Activated T-cell treated with anti-CD3 and anti-CD28 coated beads for 1 hour (primary cell): ENCODE measurements at regions not wholly inside any gene's neighbourhood (a gene's known extent, or its start where the extent isn't known, plus 50 kb on each side); places are given as distances from the start of the nearest gene placed in this dataset.

Experiments used
- DNase-seq: peaks from one replicate; pipeline ENCODE4 v3.0.0-alpha.2; 2020; ENCODE audit warnings: low read depth

DNA sequence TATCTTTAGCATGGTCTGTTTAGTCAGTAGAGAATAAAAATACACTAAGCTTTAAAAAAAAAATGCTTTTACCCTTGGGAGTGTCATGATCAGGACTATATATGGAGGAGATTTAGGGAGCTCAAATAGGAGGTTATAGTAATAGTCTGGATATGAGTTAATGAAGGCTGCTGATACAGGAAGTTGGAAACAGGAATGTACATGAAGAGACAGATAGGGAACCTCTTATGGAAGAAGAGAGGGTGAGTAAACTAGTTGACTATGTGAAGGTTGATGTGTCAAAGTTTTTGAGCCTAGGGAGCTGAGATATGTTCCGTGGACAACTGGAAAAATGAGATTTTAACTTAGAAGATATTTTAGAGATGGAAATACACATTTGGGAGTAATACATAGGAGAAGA, 472.0 kb upstream of the FZD8 start:
- no peak for DNase-seq

DNA sequence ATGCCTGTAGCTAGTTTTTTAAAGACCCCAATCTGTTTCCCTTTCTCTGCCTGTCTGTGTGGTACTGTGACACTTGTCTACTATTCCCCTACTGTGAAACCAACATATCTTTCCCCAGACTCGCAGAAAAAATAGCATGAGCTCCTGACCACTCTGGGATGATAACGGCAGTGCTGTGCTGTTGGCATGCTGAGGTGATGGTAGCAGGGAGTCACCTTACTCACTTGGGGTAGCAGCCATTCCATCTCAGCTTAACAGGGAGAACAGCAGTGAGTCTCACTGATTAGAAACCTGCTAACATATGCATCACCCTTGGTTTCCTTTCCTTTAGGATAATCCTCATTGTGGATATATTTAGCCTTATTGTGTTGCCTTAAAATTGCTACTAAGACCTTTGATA, 469.6 kb upstream of the FZD8 start:
- no peak for DNase-seq

DNA sequence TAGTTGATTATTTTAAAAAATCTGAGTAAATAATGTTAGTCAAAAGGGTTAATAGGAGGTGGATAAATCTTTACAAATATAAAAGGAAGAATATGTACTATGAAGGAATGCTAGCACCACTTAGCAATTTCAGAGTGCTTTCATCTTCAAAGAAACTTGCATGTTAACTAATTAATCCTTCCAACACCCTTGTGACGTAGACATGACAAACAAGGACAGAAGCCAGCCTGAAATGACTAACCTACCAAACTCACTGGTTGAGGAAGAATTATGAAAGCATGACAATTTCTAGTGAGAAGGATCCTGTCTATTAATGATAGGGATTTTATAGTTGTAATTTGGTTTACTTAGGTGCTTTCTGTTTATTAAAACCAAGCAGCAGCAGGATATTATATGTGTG, 468.0 kb upstream of the FZD8 start:
- DNase-seq: no peak

DNA sequence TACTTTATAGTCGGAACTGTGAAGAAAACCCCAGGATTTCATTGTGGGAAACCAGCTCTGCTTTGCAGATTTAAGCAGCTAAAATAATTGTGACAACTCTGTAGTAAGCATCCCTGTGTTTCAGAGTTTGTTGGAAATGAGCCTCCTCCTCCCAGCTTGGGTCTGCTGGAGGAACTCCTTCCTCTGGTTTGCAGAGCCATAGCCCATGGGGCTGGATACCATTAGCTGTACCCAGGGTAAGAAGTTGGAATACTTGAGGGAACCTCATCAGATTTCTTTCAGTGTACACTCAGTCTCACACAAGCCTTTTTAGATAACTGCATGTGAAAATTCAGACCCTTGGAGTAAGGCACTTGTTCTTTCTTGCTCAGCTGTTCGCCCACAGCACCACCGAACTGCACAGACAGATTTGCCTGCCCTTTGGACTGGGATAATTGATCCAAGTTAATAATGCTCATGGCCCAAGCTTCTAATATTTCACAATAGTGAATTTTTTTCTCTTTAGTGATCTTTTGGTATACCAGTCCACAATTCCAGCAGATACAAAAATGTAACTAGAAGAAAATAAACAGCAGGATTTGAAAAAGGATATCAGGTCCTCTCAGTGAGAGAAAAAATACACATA, 467.4 kb upstream of the FZD8 start:
- DNase-seq: no peak

DNA sequence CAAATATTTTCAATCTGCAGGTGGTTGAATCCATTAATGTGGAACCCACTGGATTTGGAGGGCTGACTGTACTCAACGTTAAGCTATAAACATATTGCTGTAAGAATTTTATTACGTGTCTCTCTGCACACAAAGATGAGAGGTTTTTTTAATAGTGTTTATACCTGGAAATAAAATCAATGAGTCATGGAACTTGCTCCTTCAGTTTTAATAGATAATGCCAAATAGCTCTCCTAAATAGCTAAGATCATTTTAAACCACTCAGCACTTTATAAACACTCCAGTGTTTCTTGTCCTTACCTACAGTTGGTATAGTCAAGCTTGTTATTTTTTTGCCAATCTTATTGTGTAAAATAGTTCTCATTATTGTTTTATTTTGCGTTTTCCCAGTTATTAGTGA, 455.6 kb upstream of the FZD8 start:
- DNase-seq: no peak

DNA sequence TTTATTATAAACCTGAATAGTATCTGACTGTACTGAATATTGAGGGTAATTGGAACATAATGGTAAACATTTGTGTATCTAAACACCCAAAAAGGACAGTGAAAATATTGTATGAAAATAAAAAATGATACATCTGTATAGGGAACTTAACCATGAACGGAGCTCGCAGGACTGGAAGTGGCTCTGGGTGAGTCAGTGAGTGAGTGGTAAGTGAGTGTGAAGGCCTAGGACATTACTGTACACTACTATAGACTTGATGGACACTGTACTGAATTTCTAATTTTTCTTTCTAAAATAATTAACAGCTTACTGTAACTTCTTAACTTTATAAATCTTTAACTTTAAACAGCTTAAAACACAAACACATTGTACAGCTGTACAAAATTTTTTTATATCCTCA, 454.5 kb upstream of the FZD8 start:
- no peak for DNase-seq

DNA sequence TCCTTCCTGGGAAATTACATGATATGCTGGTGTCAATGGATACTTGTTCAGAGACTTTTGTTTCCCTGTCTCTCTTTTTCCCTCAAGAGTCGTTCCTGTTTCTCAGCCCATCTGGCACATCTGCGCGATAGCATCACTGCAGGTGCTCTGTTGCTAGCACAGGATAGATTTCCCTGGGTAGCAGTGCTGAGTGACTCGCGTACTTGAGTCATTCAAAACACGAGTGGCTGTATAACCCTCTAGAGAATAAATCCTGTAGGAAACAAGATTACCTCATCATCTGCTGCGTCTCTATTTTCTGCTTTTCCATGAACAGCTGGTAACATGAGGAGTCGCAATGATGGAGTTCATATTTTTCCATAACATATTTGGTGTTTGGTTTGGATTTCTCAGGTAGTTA, 452.0 kb upstream of the FZD8 start:
- no peak for DNase-seq

DNA sequence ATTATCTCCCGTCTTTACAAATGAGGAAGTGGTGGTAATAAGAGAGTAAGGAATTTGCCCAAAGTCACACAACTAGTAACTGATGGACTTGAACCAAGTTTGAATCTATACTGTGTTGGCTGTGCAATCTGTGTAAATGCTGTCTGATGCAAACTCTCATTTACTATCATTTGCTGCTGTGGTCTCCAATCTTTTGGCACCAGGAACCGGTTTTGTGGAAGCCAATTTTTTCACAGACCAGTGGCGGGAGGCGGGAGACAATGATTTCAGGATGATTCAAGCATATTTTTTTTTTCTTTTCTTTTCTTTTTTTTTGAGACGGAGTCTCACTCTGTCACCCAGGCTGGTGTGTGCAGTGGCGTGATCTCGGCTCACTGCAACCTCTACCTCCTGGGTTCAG, 450.0 kb upstream of the FZD8 start:
- DNase-seq: no peak

DNA sequence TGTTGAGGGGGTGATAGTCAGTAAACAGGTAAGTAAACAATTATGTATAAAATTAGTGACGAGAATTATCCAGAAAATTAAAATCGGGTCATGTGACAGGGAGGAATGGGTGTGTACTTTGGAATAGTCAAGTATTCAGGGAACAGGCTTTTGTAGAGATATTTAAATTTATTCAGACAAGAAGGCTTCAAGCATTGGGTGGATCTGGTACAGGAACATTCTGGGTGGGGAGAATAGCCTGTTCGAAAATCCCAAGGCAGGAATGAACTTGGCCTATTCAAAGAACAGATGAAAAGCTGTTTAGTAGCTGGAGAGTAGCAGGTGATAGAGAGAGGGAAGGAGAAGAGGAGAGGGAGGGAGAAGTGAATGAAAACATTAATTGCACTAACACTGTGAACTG, 448.9 kb upstream of the FZD8 start:
- DNase-seq: no peak

DNA sequence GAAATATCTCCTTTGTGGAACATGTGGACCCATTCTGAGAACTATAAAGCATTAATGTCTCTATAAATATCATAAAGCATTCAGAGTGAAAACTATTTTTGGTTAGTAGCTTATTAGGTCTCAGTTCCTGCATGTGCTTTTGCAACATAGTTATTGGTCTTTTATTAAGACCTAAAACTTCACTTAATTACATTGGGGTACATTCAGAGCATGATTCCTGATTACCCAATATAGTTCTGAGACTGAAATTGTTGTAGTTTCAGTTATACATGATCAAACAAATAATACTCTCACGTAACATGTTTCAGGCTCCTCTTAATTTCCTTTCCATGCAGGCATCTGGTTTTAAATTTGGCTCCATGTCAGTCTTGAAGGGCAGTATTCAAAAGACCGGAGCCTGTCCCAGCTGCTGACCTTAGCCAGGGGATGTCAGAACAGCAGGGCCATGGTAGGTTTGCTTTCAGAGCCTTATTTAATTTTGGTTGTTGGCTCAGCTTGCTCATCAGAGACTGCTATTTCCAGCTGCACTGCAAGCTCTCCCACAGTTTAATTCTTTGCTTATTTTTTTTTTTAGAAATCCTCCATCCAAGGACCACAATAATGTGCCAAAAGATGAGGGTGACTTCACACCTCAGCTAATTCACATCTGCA, 447.8 kb upstream of the FZD8 start:
- no peak for DNase-seq

DNA sequence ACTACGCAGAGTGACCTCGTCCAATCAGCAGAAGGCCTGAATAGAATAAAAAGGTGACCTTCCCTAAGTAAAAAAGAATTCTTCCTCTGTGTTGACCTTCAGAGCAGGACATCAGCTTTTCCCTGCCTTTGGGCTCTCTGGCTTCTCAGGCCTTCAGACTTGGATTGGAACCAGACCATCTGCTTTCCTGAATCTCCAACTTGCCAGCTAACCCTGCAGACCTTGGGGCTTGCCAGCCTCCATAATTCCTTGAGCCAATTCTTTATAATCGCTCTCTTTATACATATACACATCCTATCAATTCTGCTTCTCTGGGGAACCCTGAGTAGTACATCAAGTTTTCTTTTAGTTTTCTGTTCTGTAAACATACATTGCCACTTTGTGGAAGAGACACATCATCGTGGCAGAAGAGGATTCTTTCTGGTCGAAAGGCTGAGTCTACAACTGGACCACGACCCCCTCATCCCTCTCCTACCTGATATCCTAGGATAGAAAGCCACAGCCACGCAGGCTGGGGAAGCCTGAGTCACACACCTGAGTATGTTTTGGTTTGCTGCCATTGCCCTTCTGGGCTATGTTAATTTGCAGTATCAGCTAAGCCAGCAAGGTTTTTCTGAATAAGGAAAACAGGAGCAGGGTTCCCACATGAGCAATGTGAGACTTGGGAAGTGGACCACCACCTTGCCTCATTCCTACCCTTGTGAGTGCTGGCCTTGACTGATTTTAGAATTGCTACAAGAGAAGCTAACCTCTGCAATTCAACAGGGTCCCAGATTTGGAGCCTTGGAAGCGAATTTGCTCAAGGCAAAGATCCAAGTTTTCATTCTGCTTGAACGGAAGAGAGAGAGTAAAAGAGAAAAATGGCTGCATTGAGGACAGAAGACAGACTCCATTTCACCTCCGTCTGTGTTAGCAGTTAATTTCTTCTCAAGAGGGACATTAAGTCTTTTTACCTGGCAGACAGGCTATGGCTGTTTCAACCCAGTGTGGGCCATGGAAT, 445.2 kb upstream of the FZD8 start:
- DNase-seq: no peak

DNA sequence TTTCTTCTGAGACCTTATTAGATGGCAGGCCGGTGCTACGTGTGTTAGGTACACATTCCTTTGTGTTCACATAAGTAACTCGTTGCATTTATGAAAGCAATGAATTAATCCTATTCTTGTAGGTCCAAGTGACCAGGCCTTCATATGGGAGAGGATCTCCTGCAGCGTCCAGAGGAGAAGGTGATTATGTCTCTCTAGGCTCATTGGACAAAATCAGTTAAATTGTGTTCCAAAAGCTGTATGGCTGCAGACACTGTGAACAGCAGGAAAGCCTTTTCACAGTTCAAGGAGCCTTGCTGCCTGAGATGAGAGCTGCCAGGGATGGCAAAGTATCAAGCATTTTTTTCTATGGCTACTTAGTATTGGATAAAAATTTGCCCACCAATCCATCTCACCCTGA, 433.1 kb upstream of the FZD8 start:
- DNase-seq: no peak

DNA sequence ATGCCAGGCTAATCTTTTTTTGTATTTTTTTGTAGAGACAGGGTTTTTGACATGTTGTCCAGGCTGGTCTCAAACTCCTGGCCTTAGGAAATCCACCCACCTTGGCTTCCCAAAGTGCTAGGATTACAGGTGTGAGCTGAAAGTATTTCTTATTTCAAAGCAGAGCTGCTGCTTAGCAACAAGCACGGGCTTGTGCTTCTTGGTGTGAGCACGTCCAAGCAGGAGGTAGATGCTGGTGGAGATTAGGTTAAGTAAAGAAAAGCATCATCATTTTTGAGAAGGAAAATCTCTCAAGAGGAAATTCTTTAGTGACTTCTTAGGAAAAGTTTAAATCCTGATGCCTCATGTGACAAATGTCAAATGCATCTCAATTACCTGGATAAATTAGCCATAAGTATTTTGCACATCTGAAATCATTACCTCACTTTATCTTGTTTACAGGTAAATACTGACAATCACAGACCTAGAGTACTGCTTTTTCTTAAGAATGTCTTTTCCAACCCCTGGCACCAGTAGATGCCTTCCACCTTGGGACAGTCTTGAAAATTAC, 431.8 kb upstream of the FZD8 start:
- DNase-seq: no peak

DNA sequence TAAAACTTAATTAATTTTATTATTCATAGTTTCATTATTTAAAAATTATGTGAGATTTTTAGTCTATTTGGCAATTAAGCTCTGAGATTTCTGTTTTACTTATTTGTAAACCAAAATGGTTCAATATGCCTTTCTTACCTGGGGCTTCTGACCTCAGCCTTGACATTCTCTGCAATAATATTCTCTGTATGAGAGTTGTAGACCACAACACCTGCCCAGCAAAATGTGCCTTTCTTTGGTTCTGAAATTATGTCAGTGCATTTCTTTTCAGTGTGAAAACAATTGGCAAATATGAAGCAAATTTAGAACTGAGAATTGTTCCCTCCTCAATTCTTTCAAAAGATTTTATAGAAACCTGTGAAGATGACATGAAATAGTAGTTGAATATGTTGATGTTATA, 426.4 kb upstream of the FZD8 start:
- no peak for DNase-seq

DNA sequence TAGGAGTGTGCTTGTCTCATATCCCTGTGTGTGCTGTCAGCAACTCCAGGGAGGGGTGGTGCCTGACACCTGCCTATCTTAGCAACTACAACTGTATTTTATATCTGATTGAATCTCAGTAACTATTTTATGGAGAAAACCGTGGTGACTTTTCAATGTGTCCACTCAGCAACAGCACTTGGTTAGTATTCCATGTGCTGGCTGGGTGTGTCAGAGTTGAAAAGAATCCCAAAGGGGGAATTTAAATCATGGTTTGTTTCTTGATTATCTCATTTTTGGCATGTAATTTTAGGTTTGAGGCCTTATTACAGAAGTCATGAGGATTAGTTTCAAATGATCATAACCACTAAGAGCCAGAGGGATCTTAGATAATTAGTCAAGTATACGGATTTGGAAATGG, 425.7 kb upstream of the FZD8 start:
- DNase-seq: no peak

DNA sequence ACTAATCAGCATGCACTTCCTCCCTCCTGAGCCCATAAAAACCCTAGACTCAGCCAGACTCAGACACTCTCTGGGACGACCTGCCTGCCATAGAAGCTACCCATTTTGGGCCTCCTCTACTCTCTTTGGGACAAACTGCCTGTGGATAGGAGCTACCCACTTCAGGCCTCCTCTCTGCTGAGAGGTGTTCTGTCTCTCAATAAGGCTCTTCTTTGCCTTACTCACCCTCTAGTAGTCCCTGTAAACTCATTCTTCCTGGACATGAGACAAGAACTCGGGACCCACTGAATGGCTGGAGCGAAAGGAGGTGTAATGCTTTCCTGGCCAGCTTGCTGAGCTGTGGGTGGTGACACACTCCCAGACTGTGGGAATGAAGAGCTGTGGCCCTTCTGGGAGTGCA, 424.8 kb upstream of the FZD8 start:
- DNase-seq: no peak

DNA sequence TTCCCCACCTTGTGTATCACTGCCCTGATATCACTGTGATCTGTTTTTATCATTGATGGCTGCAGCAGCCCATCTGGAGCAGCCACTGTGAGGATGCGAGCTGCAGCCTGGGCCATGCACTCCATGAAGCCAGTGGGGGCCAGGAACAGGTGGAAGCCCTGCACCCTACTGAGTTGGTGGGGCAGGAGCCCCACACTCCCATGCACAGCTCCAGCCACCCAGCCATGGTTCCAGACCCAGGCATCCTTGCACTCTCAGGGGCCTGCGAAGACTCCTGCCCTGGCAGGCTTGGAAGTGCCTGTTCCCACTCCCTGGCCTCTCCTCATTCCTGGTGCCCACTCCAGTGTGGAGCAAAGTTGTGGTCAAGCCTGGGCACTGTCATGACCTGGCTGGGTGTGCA, 424.0 kb upstream of the FZD8 start:
- DNase-seq: no peak

DNA sequence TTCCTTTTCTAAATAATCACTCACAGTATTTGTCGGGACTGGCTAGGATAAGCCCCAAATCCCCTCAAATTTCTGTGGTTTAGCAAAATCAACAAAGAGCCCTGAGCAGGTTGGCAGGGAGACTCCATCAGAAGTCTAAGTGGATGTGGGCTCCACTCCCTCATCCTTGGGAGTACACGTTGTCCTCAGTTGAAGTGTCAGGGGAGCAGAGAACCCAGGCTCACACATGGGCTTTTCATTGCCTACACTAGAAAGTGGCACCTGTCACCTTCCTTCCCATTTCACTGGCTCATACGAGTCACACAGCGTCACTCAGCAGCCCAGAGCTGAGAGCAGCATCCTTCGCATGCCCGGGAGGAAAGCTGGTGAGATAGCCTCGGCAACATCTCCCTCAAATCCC, 421.3 kb upstream of the FZD8 start:
- DNase-seq: no peak

DNA sequence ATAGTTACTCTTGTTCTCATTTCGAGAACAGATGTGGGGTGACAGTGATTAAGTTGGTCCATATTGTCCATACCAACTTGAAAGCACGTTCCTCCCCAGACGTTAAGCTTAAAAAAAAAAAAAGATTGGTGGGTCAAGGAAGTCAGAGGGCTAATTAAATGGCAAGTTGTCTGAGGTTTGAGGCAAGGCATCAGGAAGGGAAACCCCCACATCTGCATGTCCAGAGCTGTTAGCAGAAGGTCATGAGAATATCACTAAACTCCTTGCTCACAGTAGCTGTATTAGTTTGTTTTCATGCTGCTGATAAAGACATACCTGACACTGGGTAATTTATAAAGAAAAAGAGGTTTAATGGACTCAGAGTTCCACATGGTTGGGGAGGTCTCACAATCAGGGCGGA, 415.6 kb upstream of the FZD8 start:
- DNase-seq: no peak

DNA sequence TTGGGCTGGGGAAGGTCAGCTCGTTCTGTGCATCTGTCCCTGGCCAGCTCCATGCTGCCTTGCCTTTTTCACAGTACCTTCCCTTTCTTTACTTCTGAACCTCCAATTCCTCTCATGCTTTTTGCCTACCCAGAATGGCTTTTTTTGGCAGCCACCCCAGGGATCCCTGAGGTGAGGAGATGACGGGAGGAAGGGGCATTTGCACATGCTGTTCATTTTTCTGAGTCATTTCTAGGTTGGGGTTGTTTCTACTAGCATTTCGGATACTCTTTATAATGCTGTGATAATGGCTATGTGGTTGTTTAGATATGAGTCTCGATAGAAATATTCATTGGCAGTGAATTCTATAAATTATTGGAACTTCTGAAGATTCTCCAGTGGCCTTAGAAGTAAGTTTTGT, 415.1 kb upstream of the FZD8 start:
- no peak for DNase-seq

DNA sequence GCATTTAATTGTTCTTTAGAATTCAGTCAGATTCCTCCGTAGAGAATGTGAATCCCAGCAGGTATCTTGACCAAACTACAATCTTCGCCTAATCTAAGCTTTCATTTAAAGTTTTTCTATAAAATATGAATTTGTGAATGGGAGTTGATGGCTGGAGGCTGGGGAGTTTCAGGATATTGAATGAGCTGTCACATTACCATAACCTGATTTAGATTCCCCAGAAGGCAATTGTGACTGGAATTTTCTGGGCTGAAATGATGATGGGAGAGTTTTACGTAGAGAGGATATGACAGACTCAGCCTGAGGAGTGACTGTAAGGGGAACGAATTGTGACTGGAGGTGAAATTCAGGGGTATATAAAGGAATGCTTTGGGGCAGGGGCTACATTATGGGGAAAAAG, 411.7 kb upstream of the FZD8 start:
- no peak for DNase-seq

DNA sequence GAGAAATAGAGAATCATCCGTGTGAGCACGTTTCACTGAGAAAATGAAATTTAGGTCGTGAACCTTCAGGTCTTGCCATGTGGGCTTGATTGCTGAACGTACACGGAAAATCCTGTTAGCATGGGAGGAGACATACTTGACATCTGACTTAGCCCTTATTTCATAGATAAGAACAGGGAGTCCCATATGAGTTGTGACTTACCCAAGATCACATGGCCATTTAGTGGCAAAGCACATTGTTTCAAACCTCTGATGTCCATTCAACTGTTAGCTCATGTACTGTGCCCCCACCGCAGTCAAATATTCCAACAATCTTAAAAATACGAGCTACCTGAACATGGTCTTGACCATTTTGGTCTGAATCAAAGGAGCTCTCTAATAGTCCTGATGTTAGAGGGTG, 411.2 kb upstream of the FZD8 start:
- DNase-seq: no peak

DNA sequence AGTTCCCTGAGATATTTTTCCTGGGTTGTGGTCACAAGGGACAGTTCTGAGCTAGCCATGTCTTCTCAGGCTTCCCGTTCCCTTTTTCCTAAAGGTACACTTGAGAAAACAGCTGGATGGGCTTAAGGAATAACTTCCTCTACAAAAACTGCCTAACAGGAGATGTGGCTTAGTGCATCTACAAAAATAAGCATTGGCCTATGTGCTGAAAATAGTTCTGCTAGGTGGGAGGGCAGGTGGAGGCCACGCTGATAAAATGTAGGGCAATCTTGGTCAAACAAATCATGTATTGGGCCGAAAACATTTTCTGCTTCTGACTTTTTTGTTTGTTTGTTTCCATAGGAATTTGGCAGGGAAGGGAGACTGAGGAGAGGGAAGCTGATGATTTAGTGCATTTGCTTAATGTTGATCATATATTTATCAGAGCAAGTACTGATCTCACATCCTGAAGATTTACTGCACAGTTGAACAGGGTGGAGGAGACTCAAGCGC, 409.4 kb upstream of the FZD8 start:
- DNase-seq: no peak
